Neural cell (in vitro differentiated cells): ENCODE measurements at regions not wholly inside any gene's neighbourhood (a gene's known extent, or its start where the extent isn't known, plus 50 kb on each side); places are given as distances from the start of the nearest gene placed in this dataset.

Source experiments
- POLR2AphosphoS5 ChIP-seq: IDR thresholded peaks from 2 replicates; pipeline ENCODE4 v1.6.1; 2012
- TF ChIP-seq, protein P1 (sequence below): fragments of 450-650 bp; IDR thresholded peaks from 2 replicates; pipeline ENCODE4 v1.5.1; 2014; ENCODE audit warnings: antibody characterized with exemption, mild to moderate bottlenecking, moderate library complexity; ENCODE audit not compliant: poor library complexity, severe bottlenecking

DNA sequence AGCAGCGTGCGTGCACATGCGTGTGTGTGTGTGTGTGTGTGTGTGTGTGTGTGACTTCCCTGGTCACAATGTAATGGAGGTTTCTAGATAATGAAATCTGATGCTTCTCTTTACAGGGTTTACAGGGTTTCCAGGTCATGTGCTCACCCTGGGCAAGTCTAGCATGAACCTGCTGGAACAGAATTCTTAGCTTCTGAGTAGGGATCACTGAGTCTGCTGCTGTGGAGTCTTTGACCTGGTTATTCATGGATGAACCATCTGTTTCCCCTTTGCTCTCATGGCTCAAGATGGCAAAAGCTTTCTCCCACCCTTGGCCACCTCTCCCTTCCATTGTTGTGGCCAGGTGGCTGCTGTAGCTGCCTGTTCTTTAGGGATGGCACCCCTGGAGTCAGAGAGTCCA lies 111.6 kb upstream of the SHB start:
- TF ChIP-seq, protein P1, sequence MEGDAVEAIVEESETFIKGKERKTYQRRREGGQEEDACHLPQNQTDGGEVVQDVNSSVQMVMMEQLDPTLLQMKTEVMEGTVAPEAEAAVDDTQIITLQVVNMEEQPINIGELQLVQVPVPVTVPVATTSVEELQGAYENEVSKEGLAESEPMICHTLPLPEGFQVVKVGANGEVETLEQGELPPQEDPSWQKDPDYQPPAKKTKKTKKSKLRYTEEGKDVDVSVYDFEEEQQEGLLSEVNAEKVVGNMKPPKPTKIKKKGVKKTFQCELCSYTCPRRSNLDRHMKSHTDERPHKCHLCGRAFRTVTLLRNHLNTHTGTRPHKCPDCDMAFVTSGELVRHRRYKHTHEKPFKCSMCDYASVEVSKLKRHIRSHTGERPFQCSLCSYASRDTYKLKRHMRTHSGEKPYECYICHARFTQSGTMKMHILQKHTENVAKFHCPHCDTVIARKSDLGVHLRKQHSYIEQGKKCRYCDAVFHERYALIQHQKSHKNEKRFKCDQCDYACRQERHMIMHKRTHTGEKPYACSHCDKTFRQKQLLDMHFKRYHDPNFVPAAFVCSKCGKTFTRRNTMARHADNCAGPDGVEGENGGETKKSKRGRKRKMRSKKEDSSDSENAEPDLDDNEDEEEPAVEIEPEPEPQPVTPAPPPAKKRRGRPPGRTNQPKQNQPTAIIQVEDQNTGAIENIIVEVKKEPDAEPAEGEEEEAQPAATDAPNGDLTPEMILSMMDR, result no peak
- TF ChIP-seq POLR2AphosphoS5, result no peak
